ENCODE measurements at regions not wholly inside any gene's neighbourhood (a gene's known extent, or its start where the extent isn't known, plus 50 kb on each side); places are given as distances from the start of the nearest gene placed in this dataset.
"Not testable (repeated sequence)": the region's sequence is repeated elsewhere in the genome, so short reads cannot be mapped to it uniquely, and the experiment has no call there.

GRCh38 chr15:87549860-87550259 lies 706.7 kb downstream of the NTRK3 start:
- no peak for DNase-seq (ENCODE audit: low spot score)
- Histone ChIP-seq H3K4me1 (ENCODE audit: insufficient read depth, low read length, poor library complexity, severe bottlenecking) (no peaks in the 10 kb centered on the region), H3K4me3 (ENCODE audit: low read depth, low read length, poor library complexity, severe bottlenecking) (no peak overlapping the region), H3K9me2 (ENCODE audit: insufficient read depth, low read length) (no peaks in the 10 kb centered on the region), H3K27ac (ENCODE audit: low read depth, low read length, poor library complexity, severe bottlenecking) (no peak overlapping the region), H3K4me2 (ENCODE audit: low read length) (no peak overlapping the region), H3K79me2 (ENCODE audit: insufficient read depth, low read depth, low read length) (no peaks in the 10 kb centered on the region), H3K36me3 (ENCODE audit: insufficient read depth, low read length) (no peaks in the 10 kb centered on the region), H4K20me1 (ENCODE audit: insufficient read depth, low read length) (no peaks in the 10 kb centered on the region), H2AFZ (ENCODE audit: low read length) (no peak overlapping the region), H3K9me3 (ENCODE audit: low read length) (no peaks in the 10 kb centered on the region)
- POLR2A ChIA-PET: no interaction called here
- no peak for TF ChIP-seq EZH2phosphoT487 (IDR thresholded peaks at IDR 0.05; ENCODE audit: borderline replicate concordance, low read depth, low read length)
- TF ChIP-seq CTCF (conservative IDR thresholded peaks at IDR 0.05; ENCODE audit: low read length): no peak
- no TSS peak for BruUV-seq (replicated peaks)
- CTCF ChIA-PET (ENCODE audit: unreplicated experiment): no interaction called here
- intact Hi-C loops (cut with micrococcal nuclease; ENCODE audit: unreplicated experiment): no loop called here

GRCh38 chr15:87549296-87549695 lies 707.2 kb downstream of the NTRK3 start:
- Histone ChIP-seq H3K4me3 (ENCODE audit: low read depth, low read length, poor library complexity, severe bottlenecking) (no peak overlapping the region), H3K27ac (ENCODE audit: low read depth, low read length, poor library complexity, severe bottlenecking) (no peak overlapping the region), H3K9me2 (ENCODE audit: insufficient read depth, low read length) (no peaks in the 10 kb centered on the region), H3K4me1 (ENCODE audit: insufficient read depth, low read length, poor library complexity, severe bottlenecking) (no peaks in the 10 kb centered on the region), H2AFZ (ENCODE audit: low read length) (no peak overlapping the region), H3K36me3 (ENCODE audit: insufficient read depth, low read length) (no peaks in the 10 kb centered on the region), H3K9me3 (ENCODE audit: low read length) (no peaks in the 10 kb centered on the region), H4K20me1 (ENCODE audit: insufficient read depth, low read length) (no peaks in the 10 kb centered on the region), H3K4me2 (ENCODE audit: low read length) (no peak overlapping the region), H3K79me2 (ENCODE audit: insufficient read depth, low read depth, low read length) (no peaks in the 10 kb centered on the region)
- intact Hi-C loops (cut with micrococcal nuclease; ENCODE audit: unreplicated experiment): no loop called here
- TF ChIP-seq CTCF (conservative IDR thresholded peaks at IDR 0.05; ENCODE audit: low read length): no peak
- no peak for TF ChIP-seq EZH2phosphoT487 (IDR thresholded peaks at IDR 0.05; ENCODE audit: borderline replicate concordance, low read depth, low read length)
- no peak for DNase-seq (ENCODE audit: low spot score)
- ChIA-PET CTCF (ENCODE audit: unreplicated experiment) (no interaction called here), POLR2A (no interaction called here)
- BruUV-seq (replicated peaks): no TSS peak

- H4K20me1 ChIP-seq (ENCODE audit: insufficient read depth, low read length); H3K4me1 ChIP-seq (ENCODE audit: insufficient read depth, low read length, poor library complexity, severe bottlenecking); H3K4me3 ChIP-seq (ENCODE audit: low read depth, low read length, poor library complexity, severe bottlenecking); POLR2A ChIA-PET; H3K4me2 ChIP-seq (ENCODE audit: low read length); H3K9me2 ChIP-seq (ENCODE audit: insufficient read depth, low read length); H2AFZ ChIP-seq (ENCODE audit: low read length); intact Hi-C loops (cut with micrococcal nuclease; ENCODE audit: unreplicated experiment); H3K27ac ChIP-seq (ENCODE audit: low read depth, low read length, poor library complexity, severe bottlenecking); CTCF ChIA-PET (ENCODE audit: unreplicated experiment); BruUV-seq (replicated peaks); DNase-seq (ENCODE audit: low spot score); H3K36me3 ChIP-seq (ENCODE audit: insufficient read depth, low read length); H3K9me3 ChIP-seq (ENCODE audit: low read length); H3K79me2 ChIP-seq (ENCODE audit: insufficient read depth, low read depth, low read length): not testable (repeated sequence)
Observed at GRCh38 chr15:87548590-87548989, 707.9 kb downstream of the NTRK3 start.

All from OCI-LY7 (cell line).